WI38 (cell line): ENCODE measurements at regions not wholly inside any gene's neighbourhood (a gene's known extent, or its start where the extent isn't known, plus 50 kb on each side); places are given as distances from the start of the nearest gene placed in this dataset.

Source experiments
- H3K4me3 ChIP-seq: 2 replicates; pipeline ENCODE4 v1.5.1; 2011; ENCODE audit warnings: low read depth, mild to moderate bottlenecking, control low read depth, low read length
- TF ChIP-seq, protein P1 (sequence below): IDR thresholded peaks from 2 replicates; pipeline ENCODE4 v1.5.1; 2012; ENCODE audit warnings: low read depth, mild to moderate bottlenecking, control low read depth, low read length

DNA sequence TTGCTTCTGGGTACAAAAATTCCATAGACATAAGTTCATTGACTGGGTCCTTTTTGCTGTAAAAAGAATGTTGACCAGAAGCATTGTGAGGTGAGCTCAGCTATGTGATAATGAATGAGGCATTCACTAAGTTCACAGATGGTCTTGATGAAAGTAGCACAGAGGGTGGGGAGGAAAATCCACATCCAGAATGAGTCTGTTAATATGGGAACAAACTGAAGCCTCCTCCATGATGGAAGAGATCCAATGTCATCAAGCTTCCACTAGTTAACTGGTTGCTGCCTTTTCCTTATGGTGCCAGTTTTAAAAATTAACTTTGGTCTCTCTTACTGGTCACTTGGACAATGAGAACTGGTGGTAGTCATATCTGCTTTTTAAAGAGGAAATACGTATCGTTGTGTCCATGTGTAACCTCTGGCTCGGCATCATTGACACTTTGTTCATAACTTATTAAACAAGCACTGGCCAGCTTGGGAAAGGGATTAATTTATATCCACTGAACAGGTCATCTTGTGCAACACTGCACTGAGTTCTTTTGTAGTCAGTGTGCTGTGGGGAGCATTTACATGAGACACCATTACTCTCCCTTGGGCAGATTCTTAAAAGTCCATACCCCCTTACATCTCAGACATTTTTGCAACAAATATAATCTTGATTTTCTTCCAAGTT lies 88.6 kb downstream of the ADAMTS1 start:
- TF ChIP-seq, protein P1, sequence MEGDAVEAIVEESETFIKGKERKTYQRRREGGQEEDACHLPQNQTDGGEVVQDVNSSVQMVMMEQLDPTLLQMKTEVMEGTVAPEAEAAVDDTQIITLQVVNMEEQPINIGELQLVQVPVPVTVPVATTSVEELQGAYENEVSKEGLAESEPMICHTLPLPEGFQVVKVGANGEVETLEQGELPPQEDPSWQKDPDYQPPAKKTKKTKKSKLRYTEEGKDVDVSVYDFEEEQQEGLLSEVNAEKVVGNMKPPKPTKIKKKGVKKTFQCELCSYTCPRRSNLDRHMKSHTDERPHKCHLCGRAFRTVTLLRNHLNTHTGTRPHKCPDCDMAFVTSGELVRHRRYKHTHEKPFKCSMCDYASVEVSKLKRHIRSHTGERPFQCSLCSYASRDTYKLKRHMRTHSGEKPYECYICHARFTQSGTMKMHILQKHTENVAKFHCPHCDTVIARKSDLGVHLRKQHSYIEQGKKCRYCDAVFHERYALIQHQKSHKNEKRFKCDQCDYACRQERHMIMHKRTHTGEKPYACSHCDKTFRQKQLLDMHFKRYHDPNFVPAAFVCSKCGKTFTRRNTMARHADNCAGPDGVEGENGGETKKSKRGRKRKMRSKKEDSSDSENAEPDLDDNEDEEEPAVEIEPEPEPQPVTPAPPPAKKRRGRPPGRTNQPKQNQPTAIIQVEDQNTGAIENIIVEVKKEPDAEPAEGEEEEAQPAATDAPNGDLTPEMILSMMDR: no peak
- no peak overlapping the region for H3K4me3 ChIP-seq

- no peak overlapping the region for H3K4me3 ChIP-seq
- TF ChIP-seq, protein P1: no peak
These were observed 90.4 kb downstream of the ADAMTS1 start for GRCh38 chr21:26754853-26755252.

DNA sequence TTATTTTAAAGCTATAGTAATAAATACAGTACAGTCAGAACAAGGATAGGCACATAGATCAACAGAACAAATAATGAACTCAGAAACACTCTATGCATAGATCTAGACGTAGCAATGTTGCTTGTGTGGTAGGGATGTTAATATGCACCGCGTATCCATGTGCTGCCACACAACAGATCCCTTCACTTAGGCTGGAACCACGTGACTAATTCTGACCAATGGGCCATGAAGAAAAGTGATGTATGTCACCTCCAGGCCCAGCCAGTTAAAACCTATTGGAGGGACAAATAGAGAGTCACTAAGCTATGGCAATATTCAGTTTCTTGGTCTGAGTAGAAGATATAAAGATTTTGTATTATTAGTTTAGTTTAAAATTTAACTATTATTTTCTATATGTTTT lies 91.4 kb downstream of the ADAMTS1 start:
- TF ChIP-seq, protein P1: no peak
- no peak overlapping the region for H3K4me3 ChIP-seq

DNA sequence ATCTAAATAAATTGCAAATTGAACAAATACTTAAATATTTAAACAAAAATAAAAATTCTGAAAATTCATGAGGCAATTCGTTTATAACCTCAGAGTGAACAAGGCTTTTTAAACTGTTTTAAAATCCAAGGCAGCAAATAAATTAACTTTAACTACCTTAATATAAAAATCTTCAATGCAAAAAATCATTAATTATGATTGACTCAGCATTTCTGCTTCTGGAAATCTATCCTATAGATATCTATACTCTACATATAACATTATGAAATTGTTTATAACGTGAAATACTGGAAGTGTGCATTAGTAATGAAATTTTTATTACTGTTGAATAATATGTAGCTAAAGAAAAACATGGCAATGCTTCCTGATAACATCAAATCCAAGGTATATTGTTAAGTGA lies 92.4 kb downstream of the ADAMTS1 start:
- H3K4me3 ChIP-seq: no peak overlapping the region
- TF ChIP-seq, protein P1: no peak

DNA sequence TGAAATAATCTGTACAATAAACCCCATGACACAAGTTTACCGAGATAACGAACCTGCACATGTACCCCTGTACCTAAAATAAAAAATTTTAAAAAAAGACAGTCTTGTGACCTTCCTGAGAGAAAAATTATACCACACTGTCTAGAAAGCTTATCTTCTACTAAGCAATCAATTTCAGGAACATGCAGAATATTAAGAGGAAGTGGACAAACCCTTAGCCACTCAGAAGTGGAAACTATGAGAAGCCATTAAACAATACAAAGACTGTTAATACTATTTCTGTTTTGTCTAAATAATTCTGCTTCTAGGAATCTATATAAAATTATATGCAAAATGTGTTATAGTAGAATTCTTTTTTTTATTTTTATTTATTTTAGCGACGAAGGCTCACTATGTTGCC lies 93.9 kb downstream of the ADAMTS1 start:
- TF ChIP-seq, protein P1: no peak
- no peak overlapping the region for H3K4me3 ChIP-seq

DNA sequence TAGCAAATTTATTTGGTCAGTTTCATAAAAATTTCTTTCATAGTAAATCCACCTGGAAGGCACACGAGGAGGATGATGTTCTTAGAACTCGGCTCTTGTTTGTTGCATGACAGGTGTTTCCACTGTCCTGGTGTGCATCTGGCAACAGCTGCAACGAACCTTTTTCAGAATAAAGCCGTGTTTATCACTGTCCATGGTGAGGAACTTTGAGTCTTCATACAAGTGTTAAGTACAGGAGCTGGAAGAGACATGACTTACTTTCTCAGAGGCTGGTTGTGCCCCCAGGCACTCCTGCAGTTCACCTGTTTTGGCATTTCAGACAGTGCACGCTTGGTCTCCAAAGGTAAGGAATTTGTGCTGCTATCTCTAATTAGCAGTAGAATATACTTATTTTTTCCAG lies 97.1 kb downstream of the ADAMTS1 start:
- no peak overlapping the region for H3K4me3 ChIP-seq
- TF ChIP-seq, protein P1: no peak

- TF ChIP-seq, protein P1: no peak
- H3K4me3 ChIP-seq: no peak overlapping the region
These were observed 98.0 kb downstream of the ADAMTS1 start for GRCh38 chr21:26747216-26747615.
